GM12891 (cell line): ENCODE measurements at regions not wholly inside any gene's neighbourhood (a gene's known extent, or its start where the extent isn't known, plus 50 kb on each side); places are given as distances from the start of the nearest gene placed in this dataset.

Experiments
- POLR2A ChIP-seq: IDR thresholded peaks from 2 replicates; pipeline ENCODE4 v1.6.1; 2011; ENCODE audit warnings: low read depth, low read length, control low read depth
- POLR2AphosphoS5 ChIP-seq: IDR thresholded peaks from 2 replicates; pipeline ENCODE4 v1.6.1; 2011; ENCODE audit warnings: low read depth, low read length, control low read depth
- POU2F2 ChIP-seq: IDR thresholded peaks from 2 replicates; pipeline ENCODE4 v1.6.1; 2011; ENCODE audit warnings: low read depth, mild to moderate bottlenecking, control low read depth, low read length, moderate library complexity
- SPI1 ChIP-seq: IDR thresholded peaks from 2 replicates; pipeline ENCODE4 v1.6.1; 2011; ENCODE audit warnings: low read depth, low read length, control low read depth
- TAF1 ChIP-seq: IDR thresholded peaks from 2 replicates; pipeline ENCODE4 v1.6.1; 2011; ENCODE audit warnings: low read depth, low read length, control low read depth

GRCh38 chr9:31719262-31719661 lies 665.2 kb upstream of the ACO1 start:
- TF ChIP-seq POLR2AphosphoS5, result no peak
- no peak for TF ChIP-seq TAF1
- TF ChIP-seq POLR2A, result no peak
- no peak for TF ChIP-seq POU2F2
- TF ChIP-seq SPI1, result no peak
